GM19397 (cell line): ENCODE measurements at regions not wholly inside any gene's neighbourhood (a gene's known extent, or its start where the extent isn't known, plus 50 kb on each side); places are given as distances from the start of the nearest gene placed in this dataset.

Source experiments
- ATAC-seq: cut with Tn5 transposase; IDR thresholded peaks from one replicate; pipeline ENCODE4 v1.9.1; 2021; ENCODE audit warnings: mild to moderate bottlenecking, moderate library complexity; ENCODE audit not compliant: unreplicated experiment

GRCh38 chr2:146229508-146230155 is 1615.2 kb upstream of the ACVR2A start:
- ATAC-seq, result no peak

- ATAC-seq, result peak; percentile 83
Observed at GRCh38 chr2:146228466-146229058, 1616.3 kb upstream of the ACVR2A start.

- no peak for ATAC-seq
Observed at GRCh38 chr2:146228020-146228393, 1616.8 kb upstream of the ACVR2A start.

GRCh38 chr2:146227152-146228019 is 1617.4 kb upstream of the ACVR2A start:
- no peak for ATAC-seq

- ATAC-seq, result no peak
Observed at GRCh38 chr2:146226077-146226476, 1618.8 kb upstream of the ACVR2A start.

GRCh38 chr2:146221826-146222225 is 1623.0 kb upstream of the ACVR2A start:
- no peak for ATAC-seq

- no peak for ATAC-seq
Observed at GRCh38 chr2:146220957-146221356, 1623.9 kb upstream of the ACVR2A start.

GRCh38 chr2:146214394-146214929 is 1630.4 kb upstream of the ACVR2A start:
- ATAC-seq, result no peak

GRCh38 chr2:146213674-146214073 is 1631.2 kb upstream of the ACVR2A start:
- no peak for ATAC-seq

- ATAC-seq, result no peak
Observed at GRCh38 chr2:146212602-146213001, 1632.2 kb upstream of the ACVR2A start.

GRCh38 chr2:146209842-146210275 is 1635.0 kb upstream of the ACVR2A start:
- no peak for ATAC-seq

- no peak for ATAC-seq
Observed at GRCh38 chr2:146207901-146208300, 1636.9 kb upstream of the ACVR2A start.

GRCh38 chr2:146207417-146207816 is 1637.4 kb upstream of the ACVR2A start:
- ATAC-seq, result no peak

- ATAC-seq, result no peak
Observed at GRCh38 chr2:146203064-146203624, 1641.7 kb upstream of the ACVR2A start.

GRCh38 chr2:146193619-146194018 is 1651.2 kb upstream of the ACVR2A start:
- ATAC-seq, result no peak

GRCh38 chr2:146189541-146189940 is 1655.3 kb upstream of the ACVR2A start:
- no peak for ATAC-seq

GRCh38 chr2:146173934-146174333 is 1654.0 kb upstream of the ZEB2 start:
- no peak for ATAC-seq

GRCh38 chr2:146161256-146161882 is 1641.5 kb upstream of the ZEB2 start:
- ATAC-seq, result no peak

GRCh38 chr2:146158072-146158674 is 1638.3 kb upstream of the ZEB2 start:
- no peak for ATAC-seq

GRCh38 chr2:146147448-146148012 is 1627.6 kb upstream of the ZEB2 start:
- no peak for ATAC-seq
